ENCODE measurements at regions not wholly inside any gene's neighbourhood (a gene's known extent, or its start where the extent isn't known, plus 50 kb on each side); places are given as distances from the start of the nearest gene placed in this dataset.
"Not testable (repeated sequence)": the region's sequence is repeated elsewhere in the genome, so short reads cannot be mapped to it uniquely, and the experiment has no call there.

DNA sequence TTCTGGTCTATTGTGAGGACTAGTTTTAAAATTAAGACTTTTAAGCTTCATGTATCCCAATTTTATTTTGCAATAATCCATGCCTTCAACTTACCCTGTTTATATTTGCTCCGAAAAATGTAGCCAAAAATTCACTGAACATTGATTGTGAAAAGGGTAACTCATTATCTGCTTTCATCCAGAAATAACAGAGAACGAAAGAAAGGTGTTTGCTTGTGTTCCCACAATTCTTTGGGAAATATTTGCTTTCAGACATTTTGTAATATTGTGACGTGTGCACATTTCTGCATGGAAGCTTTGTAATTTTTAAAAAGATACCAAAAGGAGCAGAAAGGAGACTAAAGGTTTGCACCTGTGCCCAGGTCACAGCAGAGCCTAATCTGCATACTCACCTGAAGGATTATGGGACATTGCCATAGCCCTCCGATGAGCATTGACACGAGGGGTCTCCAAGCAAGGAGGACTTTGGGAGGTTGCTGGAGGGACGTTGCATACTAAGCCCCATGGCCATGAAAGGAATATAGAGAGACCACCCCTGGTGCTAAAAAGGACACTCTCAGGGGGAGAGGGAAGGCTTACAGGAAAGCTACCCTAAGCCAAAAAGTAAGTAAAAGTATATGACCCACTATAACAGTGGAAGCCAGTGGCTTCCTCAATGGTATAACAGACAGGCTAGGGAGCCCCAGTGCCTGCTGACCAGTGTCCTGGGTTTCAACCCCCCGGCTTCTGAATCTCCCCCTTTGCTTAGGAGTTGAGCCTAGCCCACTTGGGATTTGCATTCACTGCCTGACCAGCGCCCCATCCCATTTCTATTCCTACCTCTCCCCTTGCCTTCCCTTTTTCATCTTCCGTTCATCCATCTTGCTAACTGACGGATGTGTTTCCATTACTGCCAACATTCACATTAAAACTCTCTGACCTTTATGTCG lies 148.6 kb upstream of the ZC3H12A start:
- no peak for DNase-seq

GRCh38 chr1:37332126-37332525 lies 142.3 kb upstream of the ZC3H12A start:
- no peak for DNase-seq

DNA sequence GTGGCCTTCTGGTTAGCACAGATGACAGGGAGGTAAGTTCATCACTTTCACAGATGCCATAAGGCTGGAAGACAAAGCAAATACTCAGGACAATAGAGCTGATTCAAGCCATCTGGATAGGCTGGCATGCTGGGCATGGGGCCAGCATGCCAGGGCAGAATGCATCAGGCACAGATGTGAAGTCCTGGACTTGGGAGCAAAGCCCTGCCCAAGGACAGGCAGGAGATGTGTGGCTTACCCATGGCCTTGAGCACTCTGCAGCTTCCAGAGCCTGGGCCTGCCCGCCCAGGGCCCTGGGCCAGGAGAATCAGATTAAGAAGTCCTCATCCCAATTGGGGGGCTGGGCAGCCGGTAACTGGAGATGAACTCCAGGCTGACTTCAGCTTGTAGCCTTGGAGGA lies 135.7 kb upstream of the ZC3H12A start:
- no peak for DNase-seq

DNA sequence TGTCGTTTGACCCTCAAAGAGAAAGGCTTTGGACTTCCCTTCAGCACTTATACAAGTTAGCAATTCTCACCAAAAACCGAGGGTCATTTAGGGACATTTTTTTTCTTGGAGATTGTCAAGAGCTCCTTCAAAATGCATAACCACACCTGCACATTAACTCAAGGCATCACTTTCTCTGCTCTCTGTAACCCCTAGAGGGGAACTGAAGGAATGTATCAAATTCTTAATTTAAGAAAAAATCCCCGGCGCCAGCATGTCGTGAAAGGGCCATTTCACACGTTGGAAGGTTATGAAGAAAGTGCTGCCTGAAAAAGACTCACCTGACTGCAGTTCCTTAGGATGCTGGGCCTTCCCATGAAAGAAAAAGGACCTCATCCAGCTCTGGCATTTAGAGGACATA lies 131.6 kb upstream of the ZC3H12A start:
- no peak for DNase-seq

- DNase-seq = no peak
Observed at GRCh38 chr1:37347104-37347649, 127.2 kb upstream of the ZC3H12A start.

DNA sequence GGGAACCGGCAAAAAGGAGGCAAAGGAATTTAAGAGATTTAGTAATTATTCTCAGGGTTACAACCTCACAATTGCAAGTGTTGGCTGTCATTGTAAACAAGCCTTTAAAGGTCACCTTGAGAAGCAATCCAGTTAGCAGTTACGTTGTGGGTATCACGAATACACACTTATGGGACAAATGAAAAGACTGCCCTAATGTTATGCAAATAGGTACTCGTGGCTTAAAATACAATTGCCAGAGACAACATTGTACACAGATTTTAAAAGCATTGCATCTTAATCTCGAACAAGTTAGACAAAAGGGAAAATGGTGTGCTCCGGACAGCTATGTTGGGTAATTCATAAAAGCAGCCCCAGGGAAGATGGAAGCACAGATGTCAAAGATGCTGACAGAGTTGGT lies 120.5 kb upstream of the ZC3H12A start:
- DNase-seq = no peak

GRCh38 chr1:37354876-37355650 lies 119.3 kb upstream of the ZC3H12A start:
- no peak for DNase-seq

DNA sequence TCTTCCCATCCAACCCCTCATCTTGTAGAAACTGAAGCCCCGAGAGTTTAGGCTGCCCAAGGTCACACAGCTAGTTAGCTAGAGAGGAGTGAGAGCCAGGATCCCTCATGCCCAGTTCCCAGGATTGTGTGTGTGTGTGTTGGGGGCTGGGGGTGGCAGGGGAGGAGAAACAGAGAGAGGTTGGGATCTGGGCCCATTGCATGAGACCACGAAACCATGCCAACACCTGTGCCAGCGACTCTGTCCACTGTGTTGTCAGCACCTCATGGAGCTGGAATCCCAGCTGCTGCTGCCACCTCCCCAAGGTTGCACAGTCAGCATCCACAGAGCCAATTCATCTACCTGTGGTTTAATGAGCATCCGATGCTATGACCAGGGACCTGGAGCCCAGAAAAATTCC lies 115.4 kb upstream of the ZC3H12A start:
- no peak for DNase-seq

GRCh38 chr1:37360011-37360410 lies 114.4 kb upstream of the ZC3H12A start:
- DNase-seq = no peak

GRCh38 chr1:37362594-37363385 lies 111.6 kb upstream of the ZC3H12A start:
- no peak for DNase-seq

DNA sequence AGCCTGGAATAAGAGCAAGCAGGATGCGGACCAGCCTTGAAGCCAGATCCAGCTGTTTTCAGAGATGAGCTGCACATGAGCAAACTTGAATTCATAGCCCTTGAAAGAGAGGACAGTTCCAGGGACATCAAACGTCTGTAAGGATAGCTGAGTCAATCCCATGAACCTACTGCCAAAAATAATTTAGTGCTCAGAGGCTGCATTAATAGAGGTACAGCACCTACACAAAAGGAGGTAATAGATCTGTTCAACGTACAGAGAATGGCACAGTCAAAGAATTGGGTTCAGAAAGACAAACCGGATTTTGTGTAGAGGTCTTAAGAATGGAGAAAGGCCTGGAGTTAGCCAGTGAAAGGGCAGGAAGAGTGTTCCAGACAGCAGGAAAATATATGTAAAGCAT lies 110.8 kb upstream of the ZC3H12A start:
- DNase-seq = no peak

- not testable (repeated sequence) for DNase-seq
Observed at GRCh38 chr1:37368665-37369315, 105.6 kb upstream of the ZC3H12A start.

GRCh38 chr1:37372302-37372701 lies 102.1 kb upstream of the ZC3H12A start:
- DNase-seq = no peak

DNA sequence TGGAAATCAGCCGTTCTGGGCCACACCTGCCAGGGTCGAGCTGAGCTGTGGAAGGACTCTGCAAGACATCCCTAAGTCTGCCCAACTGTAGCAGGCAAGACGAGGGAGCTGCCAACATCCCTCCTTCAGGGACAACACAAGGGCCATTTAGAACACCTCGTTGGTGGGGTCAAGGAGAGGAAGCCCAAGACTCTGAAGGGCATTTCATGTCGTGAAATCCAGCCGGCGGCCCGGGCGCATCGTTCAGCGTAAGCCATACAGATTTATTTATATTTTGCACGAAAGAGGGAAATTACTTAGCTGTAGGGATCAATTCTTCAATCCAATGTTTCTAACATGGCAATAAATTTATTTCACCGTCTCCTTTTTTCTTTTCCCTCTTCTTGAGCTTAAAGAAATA lies 101.7 kb upstream of the ZC3H12A start:
- DNase-seq = no peak

- DNase-seq = no peak
Observed at GRCh38 chr1:37373413-37373812, 101.0 kb upstream of the ZC3H12A start.

DNA sequence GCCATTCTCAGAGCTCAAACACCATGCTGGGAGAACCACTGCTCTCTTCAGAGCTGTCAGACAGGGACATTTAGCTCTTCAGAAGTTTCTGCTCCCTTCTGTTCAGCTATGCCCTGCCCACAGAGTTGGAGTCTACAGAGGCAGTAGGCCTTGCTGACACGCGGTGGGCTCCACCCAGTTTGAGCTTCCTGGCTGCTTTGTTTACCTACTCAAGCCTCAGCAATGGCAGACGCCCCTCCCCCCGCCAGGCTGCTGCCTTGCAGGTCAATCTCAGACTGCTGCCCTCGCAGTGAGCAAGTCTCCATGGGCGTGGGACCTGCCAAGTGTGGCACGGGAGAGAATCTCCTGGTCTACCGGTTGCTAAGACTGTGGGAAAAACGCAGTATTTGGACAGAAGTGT lies 93.8 kb upstream of the ZC3H12A start:
- not testable (repeated sequence) for DNase-seq

GRCh38 chr1:37387854-37388253 lies 86.5 kb upstream of the ZC3H12A start:
- no peak for DNase-seq

DNA sequence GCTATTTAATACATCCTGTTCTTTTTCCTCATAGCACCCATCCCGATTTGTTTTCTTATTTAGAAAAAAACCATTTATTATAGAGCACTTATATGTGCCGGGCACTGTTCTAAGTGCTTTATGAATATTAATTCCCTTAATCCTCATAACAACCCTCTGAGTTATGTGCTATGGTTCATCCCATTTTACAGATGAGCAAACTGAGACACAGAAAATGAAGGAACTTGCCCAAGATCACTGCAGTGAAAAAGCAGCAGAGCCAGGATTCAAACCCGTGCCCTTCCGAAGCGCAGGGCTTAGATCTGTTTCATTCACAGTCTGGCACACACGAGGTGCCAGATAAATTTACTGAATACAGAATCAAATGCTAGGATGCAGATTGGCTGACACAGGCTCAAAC lies 85.1 kb upstream of the ZC3H12A start:
- DNase-seq = no peak

DNA sequence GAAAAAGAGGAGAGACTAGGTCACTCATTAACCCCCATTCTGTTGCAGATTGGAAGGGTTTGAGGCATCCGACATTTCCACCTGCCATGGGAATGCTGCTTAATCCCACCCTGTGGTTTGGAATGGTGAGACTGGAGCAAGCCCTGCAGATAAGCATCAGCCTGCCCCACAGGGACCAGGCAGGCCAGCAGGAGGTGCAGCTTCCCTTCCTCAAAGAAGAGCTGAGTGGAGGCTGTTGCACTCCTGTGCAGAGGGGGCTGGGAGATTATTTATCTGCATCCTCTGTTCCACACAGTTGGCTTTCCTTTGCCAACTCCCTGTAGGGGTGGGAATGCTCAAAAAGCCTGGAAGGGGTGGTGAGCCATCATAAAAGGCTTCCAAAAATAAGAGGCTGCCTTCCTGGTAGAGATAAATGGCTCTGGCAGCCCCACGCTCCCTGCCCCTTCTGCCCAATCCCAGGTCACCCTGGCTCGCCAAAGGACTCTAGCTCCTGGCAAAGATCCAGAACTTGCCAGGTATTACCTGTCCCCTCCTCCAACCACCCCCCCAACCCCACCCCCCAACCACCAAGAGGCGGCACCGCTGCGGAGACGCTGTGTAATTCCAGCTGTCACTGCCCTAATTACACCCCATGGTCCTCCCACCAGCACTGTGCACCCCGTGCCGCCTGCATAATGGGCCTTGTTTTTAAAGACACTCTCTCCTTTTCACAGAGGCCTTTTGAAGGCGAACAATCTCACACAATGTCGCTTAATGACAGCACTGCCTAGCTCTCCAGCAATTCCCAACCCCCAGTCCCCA lies 83.0 kb upstream of the ZC3H12A start:
- DNase-seq = no peak

DNA sequence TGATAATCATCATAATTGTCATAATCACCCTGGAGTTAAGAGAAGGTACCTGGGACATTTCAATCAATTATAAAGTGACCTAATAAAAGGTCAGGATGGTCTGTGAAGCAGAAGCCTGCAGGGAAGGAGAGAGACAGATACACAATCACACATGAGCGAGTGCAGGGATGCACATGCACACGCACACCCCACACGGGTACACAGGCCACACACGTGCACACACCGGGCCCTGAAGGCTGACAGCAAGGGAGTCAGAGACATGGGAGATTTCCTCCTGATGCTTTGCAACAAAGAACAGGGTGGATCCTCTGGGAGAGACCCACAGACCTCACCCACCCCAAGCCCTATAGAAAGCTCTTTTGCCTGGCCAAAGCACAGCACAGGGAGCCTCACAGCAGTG lies 82.3 kb upstream of the ZC3H12A start:
- DNase-seq = no peak
